ENCODE measurements at regions not wholly inside any gene's neighbourhood (a gene's known extent, or its start where the extent isn't known, plus 50 kb on each side); places are given as distances from the start of the nearest gene placed in this dataset.

DNA sequence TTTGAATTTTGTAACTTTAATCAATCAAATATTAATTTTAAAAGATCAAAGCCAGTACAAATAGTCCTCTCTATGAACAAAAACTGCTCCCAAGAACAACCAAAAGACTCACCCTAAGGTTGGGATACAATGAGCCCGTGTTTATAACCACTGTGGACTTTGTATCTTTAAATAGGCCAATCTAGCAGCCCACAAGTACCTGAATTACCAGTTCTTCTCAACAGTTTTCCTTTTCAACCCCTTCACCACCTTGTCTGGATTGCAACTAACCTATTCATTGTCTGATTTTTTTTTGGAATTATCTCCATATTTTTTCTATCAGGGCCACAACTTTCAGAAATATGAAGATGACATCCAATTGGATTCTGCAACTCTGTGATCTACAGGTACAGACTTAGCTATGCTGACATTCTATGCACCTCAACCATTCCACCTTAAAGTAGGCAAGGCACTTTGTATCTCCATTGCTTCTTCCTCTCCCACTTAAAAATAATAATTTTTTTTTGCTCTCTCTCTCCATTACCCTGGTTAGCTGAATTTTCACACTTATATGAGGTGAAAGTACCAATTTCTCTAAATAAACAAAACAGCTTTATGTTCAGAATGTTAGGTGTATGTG is 81.9 kb upstream of the MAPRE2 start:
- H3K27me3 ChIP-seq (ENCODE audit: insufficient read depth, low read length) = no peaks in the 10 kb centered on the region
- H3K27ac ChIP-seq (ENCODE audit: low read depth, low read length) = no peak overlapping the region
- no peaks in the 10 kb centered on the region for H3K79me2 ChIP-seq (ENCODE audit: control insufficient read depth, insufficient read depth, low read length, unreplicated experiment)
- no peaks in the 10 kb centered on the region for H3K36me3 ChIP-seq (ENCODE audit: insufficient read depth, low read length)
- no peak overlapping the region for H2AFZ ChIP-seq (ENCODE audit: low read length, unreplicated experiment)
- no peak overlapping the region for H3K4me3 ChIP-seq (ENCODE audit: low read depth, low read length)
- H3K4me1 ChIP-seq (ENCODE audit: control insufficient read depth, insufficient read depth, low read length, unreplicated experiment) = peaks cover 13% of the 10 kb centered on the region

DNA sequence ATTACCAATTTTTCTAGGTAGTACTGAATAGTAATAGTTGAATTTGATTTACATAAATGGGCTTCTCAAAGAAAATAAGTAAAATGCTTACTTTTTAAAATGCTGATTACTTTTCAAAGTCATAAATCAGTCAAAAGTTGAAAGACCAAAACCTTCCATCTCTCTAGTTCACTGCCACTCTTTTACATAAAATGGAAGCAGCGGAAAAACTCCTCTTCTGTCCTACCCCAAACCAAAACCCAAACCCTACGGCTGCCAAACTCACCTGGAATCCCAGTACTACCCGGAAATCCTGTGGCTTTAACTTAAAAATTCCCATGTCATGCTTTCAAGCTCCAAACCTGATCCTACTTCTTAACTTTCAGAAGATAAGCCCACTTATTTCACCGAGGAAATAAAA is 81.2 kb upstream of the MAPRE2 start:
- Histone ChIP-seq H3K27ac (ENCODE audit: low read depth, low read length) (no peak overlapping the region), H3K4me1 (ENCODE audit: control insufficient read depth, insufficient read depth, low read length, unreplicated experiment) (peaks cover 13% of the 10 kb centered on the region), H3K4me3 (ENCODE audit: low read depth, low read length) (no peak overlapping the region), H3K27me3 (ENCODE audit: insufficient read depth, low read length) (no peaks in the 10 kb centered on the region), H3K79me2 (ENCODE audit: control insufficient read depth, insufficient read depth, low read length, unreplicated experiment) (no peaks in the 10 kb centered on the region), H3K36me3 (ENCODE audit: insufficient read depth, low read length) (no peaks in the 10 kb centered on the region), H2AFZ (ENCODE audit: low read length, unreplicated experiment) (no peak overlapping the region)

DNA sequence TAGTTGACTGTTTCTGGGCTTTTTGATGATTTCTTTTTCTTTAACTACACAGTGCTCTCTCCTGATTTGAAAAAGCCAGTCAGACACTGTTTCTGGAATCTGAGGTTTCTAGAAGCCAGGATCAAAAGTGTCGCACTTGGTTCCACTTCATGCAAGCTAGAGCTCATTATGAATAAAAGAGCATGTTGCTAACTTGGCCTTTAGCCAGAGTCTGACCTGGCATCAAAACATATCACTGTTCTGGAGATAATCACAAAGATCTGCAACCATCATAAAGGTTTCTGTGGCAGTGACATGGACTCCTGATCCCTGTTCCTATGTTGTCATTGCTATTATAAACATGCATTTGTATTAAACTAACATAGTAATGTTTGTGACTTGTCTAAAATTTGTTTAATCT is 76.1 kb upstream of the MAPRE2 start:
- no peaks in the 10 kb centered on the region for H3K27me3 ChIP-seq (ENCODE audit: insufficient read depth, low read length)
- no peaks in the 10 kb centered on the region for H3K36me3 ChIP-seq (ENCODE audit: insufficient read depth, low read length)
- no peaks in the 10 kb centered on the region for H3K79me2 ChIP-seq (ENCODE audit: control insufficient read depth, insufficient read depth, low read length, unreplicated experiment)
- no peak overlapping the region for H2AFZ ChIP-seq (ENCODE audit: low read length, unreplicated experiment)
- H3K4me3 ChIP-seq (ENCODE audit: low read depth, low read length) = no peak overlapping the region
- H3K27ac ChIP-seq (ENCODE audit: low read depth, low read length) = no peak overlapping the region
- H3K4me1 ChIP-seq (ENCODE audit: control insufficient read depth, insufficient read depth, low read length, unreplicated experiment) = peaks cover 7% of the 10 kb centered on the region

DNA sequence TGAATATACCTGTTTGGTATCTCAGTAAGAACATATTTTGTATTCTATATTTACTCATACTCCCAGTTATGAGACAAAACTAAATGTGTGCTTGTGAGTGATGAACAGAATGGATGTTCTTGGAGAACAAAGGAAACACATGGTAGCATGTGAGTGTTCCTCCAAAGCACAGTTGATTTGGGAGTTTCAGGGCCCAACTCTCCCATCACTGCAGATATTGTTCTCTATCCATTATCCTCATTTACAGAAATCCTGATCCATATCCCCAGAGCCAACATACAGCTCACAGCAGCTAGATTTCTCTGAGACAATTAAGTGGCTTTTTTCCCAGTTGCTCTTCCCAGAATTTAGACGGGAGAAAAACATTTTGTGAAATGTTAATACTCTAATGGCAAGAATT is 75.6 kb upstream of the MAPRE2 start:
- Histone ChIP-seq H3K4me1 (ENCODE audit: control insufficient read depth, insufficient read depth, low read length, unreplicated experiment) (peaks cover 12% of the 10 kb centered on the region), H3K4me3 (ENCODE audit: low read depth, low read length) (no peak overlapping the region), H2AFZ (ENCODE audit: low read length, unreplicated experiment) (no peak overlapping the region), H3K79me2 (ENCODE audit: control insufficient read depth, insufficient read depth, low read length, unreplicated experiment) (no peaks in the 10 kb centered on the region), H3K27ac (ENCODE audit: low read depth, low read length) (no peak overlapping the region), H3K36me3 (ENCODE audit: insufficient read depth, low read length) (no peaks in the 10 kb centered on the region), H3K27me3 (ENCODE audit: insufficient read depth, low read length) (no peaks in the 10 kb centered on the region)

DNA sequence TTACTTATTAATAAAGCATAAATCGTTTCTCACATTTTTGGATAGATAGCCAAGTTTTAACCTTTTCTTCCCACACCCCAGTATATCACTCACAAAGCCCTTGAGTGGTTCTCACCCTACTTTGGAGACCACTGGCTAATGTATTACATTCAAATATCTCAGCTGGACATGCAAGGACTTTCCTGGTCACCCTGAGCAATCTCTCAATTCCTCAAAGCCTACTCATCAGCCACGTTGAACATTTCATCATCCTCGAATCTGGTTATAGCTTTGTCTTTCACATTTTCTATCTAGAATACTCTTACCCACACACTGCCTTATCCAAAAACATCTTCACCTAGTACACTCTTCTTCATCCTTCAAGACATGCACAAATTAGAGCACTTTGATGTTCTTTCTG is 71.1 kb upstream of the MAPRE2 start:
- Histone ChIP-seq H3K36me3 (ENCODE audit: insufficient read depth, low read length) (no peaks in the 10 kb centered on the region), H3K79me2 (ENCODE audit: control insufficient read depth, insufficient read depth, low read length, unreplicated experiment) (no peaks in the 10 kb centered on the region), H3K27ac (ENCODE audit: low read depth, low read length) (no peak overlapping the region), H3K4me1 (ENCODE audit: control insufficient read depth, insufficient read depth, low read length, unreplicated experiment) (peaks cover 14% of the 10 kb centered on the region), H3K4me3 (ENCODE audit: low read depth, low read length) (no peak overlapping the region), H2AFZ (ENCODE audit: low read length, unreplicated experiment) (no peak overlapping the region), H3K27me3 (ENCODE audit: insufficient read depth, low read length) (peaks cover 6% of the 10 kb centered on the region)

DNA sequence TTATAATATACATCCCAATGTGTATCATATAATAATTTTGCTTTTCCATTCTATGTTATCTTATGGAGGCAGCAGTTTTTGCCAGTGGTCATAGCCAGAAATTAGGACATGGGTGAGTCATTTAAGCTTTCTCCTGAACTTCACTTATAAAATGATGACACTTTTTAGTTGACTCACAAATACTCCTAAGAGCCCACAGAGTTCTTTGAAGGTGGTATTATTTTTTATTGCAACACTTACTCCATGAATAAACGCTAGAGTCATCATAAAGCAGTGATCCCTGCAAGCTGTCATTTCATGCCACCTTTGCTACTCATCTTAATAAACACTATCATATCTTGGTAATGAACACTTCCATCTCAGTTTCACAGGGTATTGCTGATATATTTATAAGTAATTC is 69.9 kb upstream of the MAPRE2 start:
- Histone ChIP-seq H3K4me3 (ENCODE audit: low read depth, low read length) (no peak overlapping the region), H3K36me3 (ENCODE audit: insufficient read depth, low read length) (no peaks in the 10 kb centered on the region), H3K27ac (ENCODE audit: low read depth, low read length) (no peak overlapping the region)

DNA sequence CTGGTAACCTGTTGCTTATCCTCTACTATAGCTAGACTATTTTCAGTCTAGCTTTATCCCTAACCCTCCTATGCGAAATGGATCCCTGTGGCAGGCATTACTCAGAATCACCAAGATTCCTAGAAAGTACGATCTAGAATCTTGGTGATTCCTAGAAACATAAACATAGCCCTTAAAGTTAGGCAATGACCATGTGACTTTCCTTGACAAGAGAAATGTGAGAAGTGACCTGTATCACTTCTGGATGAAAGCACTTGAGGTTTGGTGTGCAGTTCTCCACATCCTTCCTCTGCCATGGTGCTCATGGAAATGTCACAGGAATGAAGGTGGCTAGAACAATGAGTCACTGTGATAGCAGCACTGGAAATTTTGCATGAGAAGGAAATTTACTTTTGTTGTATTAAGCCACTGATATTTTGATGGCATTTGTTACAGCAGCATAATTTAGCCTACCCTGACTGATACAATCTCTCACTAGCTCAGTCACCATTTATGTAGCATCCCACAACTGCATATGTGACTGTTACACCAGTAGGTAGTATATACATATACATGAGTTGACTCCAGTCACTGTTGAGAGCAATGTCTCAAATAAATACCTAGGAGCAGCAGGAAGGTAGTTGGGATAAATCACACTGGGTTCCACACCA is 68.3 kb upstream of the MAPRE2 start:
- Histone ChIP-seq H3K27ac (ENCODE audit: low read depth, low read length) (no peak overlapping the region), H3K36me3 (ENCODE audit: insufficient read depth, low read length) (no peaks in the 10 kb centered on the region), H2AFZ (ENCODE audit: low read length, unreplicated experiment) (no peak overlapping the region), H3K27me3 (ENCODE audit: insufficient read depth, low read length) (peaks cover 27% of the 10 kb centered on the region), H3K4me3 (ENCODE audit: low read depth, low read length) (no peak overlapping the region), H3K4me1 (ENCODE audit: control insufficient read depth, insufficient read depth, low read length, unreplicated experiment) (peaks cover 14% of the 10 kb centered on the region), H3K79me2 (ENCODE audit: control insufficient read depth, insufficient read depth, low read length, unreplicated experiment) (no peaks in the 10 kb centered on the region)

More for the DNA sequence above, 69.9 kb upstream of the MAPRE2 start:
- Histone ChIP-seq H3K27me3 (ENCODE audit: insufficient read depth, low read length) (peaks cover 18% of the 10 kb centered on the region), H2AFZ (ENCODE audit: low read length, unreplicated experiment) (no peak overlapping the region), H3K79me2 (ENCODE audit: control insufficient read depth, insufficient read depth, low read length, unreplicated experiment) (no peaks in the 10 kb centered on the region), H3K4me1 (ENCODE audit: control insufficient read depth, insufficient read depth, low read length, unreplicated experiment) (peaks cover 14% of the 10 kb centered on the region)

DNA sequence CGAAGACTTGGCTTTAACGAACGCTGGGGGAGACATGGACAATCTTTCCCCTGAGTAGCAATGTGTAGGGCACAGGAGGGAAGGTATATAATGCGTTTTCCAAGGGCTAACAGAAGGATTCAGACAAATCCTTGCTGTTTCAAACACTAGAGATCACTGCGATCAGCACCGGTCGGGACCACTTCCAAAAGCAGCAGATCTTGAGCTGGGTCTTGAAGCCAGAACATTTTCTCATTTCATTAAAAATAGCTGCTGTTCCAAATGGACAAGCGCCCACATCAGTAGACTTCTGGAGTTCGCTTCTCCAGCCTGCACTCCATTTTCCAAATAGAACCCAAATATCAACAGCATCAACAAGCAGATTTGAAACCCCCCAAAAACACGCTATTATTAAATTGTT is 65.1 kb upstream of the MAPRE2 start:
- Histone ChIP-seq H3K36me3 (ENCODE audit: insufficient read depth, low read length) (no peaks in the 10 kb centered on the region), H3K4me1 (ENCODE audit: control insufficient read depth, insufficient read depth, low read length, unreplicated experiment) (peaks cover 6% of the 10 kb centered on the region), H3K79me2 (ENCODE audit: control insufficient read depth, insufficient read depth, low read length, unreplicated experiment) (no peaks in the 10 kb centered on the region), H3K4me3 (ENCODE audit: low read depth, low read length) (peak overlapping the region; percentile 80), H3K27ac (ENCODE audit: low read depth, low read length) (no peak overlapping the region), H3K27me3 (ENCODE audit: insufficient read depth, low read length) (peaks cover 27% of the 10 kb centered on the region), H2AFZ (ENCODE audit: low read length, unreplicated experiment) (no peak overlapping the region)

DNA sequence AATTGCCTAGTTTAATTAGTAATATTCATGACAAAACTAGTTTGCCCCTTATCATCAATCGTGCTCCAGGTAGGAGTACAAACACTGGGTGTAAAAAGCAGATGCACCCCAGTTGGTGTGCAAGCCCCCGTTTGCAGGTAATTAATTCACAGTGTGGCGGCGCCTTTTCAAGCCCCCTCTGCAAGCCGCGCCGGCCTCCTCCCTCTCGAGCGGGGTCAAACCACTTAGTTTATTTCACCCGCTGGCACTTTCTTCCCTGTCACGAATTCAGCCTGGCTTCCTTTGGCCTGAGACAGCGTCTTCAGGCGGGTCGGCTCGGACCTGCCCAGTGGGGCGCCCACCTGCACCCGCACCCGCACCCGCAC is 64.7 kb upstream of the MAPRE2 start:
- H3K4me1 ChIP-seq (ENCODE audit: control insufficient read depth, insufficient read depth, low read length, unreplicated experiment) = peaks cover 6% of the 10 kb centered on the region
- no peaks in the 10 kb centered on the region for H3K36me3 ChIP-seq (ENCODE audit: insufficient read depth, low read length)
- no peak overlapping the region for H3K27ac ChIP-seq (ENCODE audit: low read depth, low read length)
- no peaks in the 10 kb centered on the region for H3K79me2 ChIP-seq (ENCODE audit: control insufficient read depth, insufficient read depth, low read length, unreplicated experiment)
- H2AFZ ChIP-seq (ENCODE audit: low read length, unreplicated experiment) = no peak overlapping the region
- peak overlapping the region; percentile 80 for H3K4me3 ChIP-seq (ENCODE audit: low read depth, low read length)
- H3K27me3 ChIP-seq (ENCODE audit: insufficient read depth, low read length) = peaks cover 27% of the 10 kb centered on the region

DNA sequence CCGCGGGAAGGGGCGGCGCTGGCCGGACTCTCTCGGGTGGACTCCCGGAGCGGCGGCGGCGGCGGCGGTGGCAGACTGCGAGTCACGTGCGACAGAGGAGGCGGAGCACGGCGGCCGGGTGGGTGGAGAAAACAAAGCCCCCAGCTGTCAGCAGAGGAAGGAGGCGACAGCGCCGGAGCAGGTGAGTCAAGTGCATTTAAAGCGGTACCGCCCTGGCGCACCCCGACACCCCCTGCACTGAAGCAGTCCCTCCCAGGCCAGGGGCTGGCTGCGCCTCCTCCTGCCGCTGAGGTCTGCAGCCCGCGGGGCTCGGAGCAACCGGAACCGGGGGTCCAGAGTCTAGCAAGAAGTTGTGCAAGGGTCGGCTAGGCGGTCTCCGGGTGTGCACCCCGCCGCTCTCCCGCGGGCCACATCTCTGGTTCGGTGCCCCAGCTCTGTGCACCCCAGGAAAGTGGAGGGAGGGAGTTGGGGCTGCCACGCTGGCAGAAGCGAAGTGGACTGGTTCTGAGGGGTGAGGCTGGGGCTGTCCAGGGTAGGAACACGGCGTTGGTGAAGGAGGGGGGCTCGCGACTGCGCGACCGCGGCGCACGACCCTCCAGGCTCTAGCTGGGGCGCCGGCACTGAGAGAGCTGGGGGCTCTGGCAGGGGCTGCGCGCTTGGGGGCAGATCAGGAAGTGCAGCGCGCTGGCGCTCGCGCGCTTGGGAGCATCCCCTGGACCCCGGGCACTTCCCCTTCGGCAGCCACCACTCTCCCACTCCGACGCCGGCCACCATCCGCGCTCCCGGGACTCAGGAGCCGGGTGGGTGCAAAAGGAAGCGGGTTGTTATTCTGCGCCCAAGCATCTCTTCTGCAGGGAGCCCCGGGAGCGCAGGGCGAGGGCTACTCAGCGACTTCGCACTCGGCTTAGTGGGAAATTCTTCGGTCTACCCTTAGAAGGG is 64.0 kb upstream of the MAPRE2 start:
- Histone ChIP-seq H3K27ac (ENCODE audit: low read depth, low read length) (no peak overlapping the region), H3K79me2 (ENCODE audit: control insufficient read depth, insufficient read depth, low read length, unreplicated experiment) (no peaks in the 10 kb centered on the region), H3K27me3 (ENCODE audit: insufficient read depth, low read length) (peaks cover 27% of the 10 kb centered on the region), H3K4me1 (ENCODE audit: control insufficient read depth, insufficient read depth, low read length, unreplicated experiment) (peaks cover 6% of the 10 kb centered on the region), H3K36me3 (ENCODE audit: insufficient read depth, low read length) (no peaks in the 10 kb centered on the region), H3K4me3 (ENCODE audit: low read depth, low read length) (peak overlapping the region; percentile 80), H2AFZ (ENCODE audit: low read length, unreplicated experiment) (peak overlapping the region; percentile 53)

All from ACC112 (cell line).